ENCODE measurements at regions not wholly inside any gene's neighbourhood (a gene's known extent, or its start where the extent isn't known, plus 50 kb on each side); places are given as distances from the start of the nearest gene placed in this dataset.

- Histone ChIP-seq H3K4me3 (no peak overlapping the region), H3K36me3 (no peaks in the 10 kb centered on the region), H3K27ac (no peak overlapping the region), H3K27me3 (replicated peaks; ENCODE audit: insufficient read depth) (no peaks in the 10 kb centered on the region), H3K4me1 (ENCODE audit: control insufficient read depth in 1 of 2, low read depth in 2 of 2) (no peaks in the 10 kb centered on the region), H3K9me3 (no peaks in the 10 kb centered on the region)
- TF ChIP-seq CTCF (IDR thresholded peaks at IDR 0.05) = no peak
- ATAC-seq (ENCODE audit: insufficient number of reproducible peaks, low FRiP score, low read depth) (no peak), DNase-seq (ENCODE audit: low spot score) (no peak)
Measured at GRCh38 chr2:65724752-65725151, 292.4 kb upstream of the SPRED2 start.

- no peaks in the 10 kb centered on the region for H3K4me1 ChIP-seq (ENCODE audit: control insufficient read depth in 1 of 2, low read depth in 2 of 2)
- H3K36me3 ChIP-seq = no peaks in the 10 kb centered on the region
- H3K27ac ChIP-seq = no peak overlapping the region
- no peaks in the 10 kb centered on the region for H3K9me3 ChIP-seq
- ATAC-seq (ENCODE audit: insufficient number of reproducible peaks, low FRiP score, low read depth) (no peak), DNase-seq (ENCODE audit: low spot score) (no peak)
- no peak for TF ChIP-seq CTCF (IDR thresholded peaks at IDR 0.05)
- H3K4me3 ChIP-seq = no peak overlapping the region
- H3K27me3 ChIP-seq (replicated peaks; ENCODE audit: insufficient read depth) = no peaks in the 10 kb centered on the region
Measured at GRCh38 chr2:65724336-65724735, 291.9 kb upstream of the SPRED2 start.

GRCh38 chr2:65722028-65722778 lies 289.8 kb upstream of the SPRED2 start:
- H3K4me1 ChIP-seq (ENCODE audit: control insufficient read depth in 1 of 2, low read depth in 2 of 2) = no peaks in the 10 kb centered on the region
- no peak overlapping the region for H3K4me3 ChIP-seq
- no peak for DNase-seq (ENCODE audit: low spot score)
- H3K27me3 ChIP-seq (replicated peaks; ENCODE audit: insufficient read depth) = no peaks in the 10 kb centered on the region
- H3K27ac ChIP-seq = no peak overlapping the region
- peak; percentile 60 for ATAC-seq (ENCODE audit: insufficient number of reproducible peaks, low FRiP score, low read depth)
- peak; percentile 16 for TF ChIP-seq CTCF (IDR thresholded peaks at IDR 0.05)
- H3K9me3 ChIP-seq = no peaks in the 10 kb centered on the region
- H3K36me3 ChIP-seq = no peaks in the 10 kb centered on the region

GRCh38 chr2:65716698-65717097 lies 284.3 kb upstream of the SPRED2 start:
- no peaks in the 10 kb centered on the region for H3K4me1 ChIP-seq (ENCODE audit: control insufficient read depth in 1 of 2, low read depth in 2 of 2)
- H3K27ac ChIP-seq = no peak overlapping the region
- H3K36me3 ChIP-seq = no peaks in the 10 kb centered on the region
- no peak for DNase-seq (ENCODE audit: low spot score)
- no peak for ATAC-seq (ENCODE audit: insufficient number of reproducible peaks, low FRiP score, low read depth)
- TF ChIP-seq CTCF (IDR thresholded peaks at IDR 0.05) = no peak
- H3K4me3 ChIP-seq = no peak overlapping the region
- no peaks in the 10 kb centered on the region for H3K27me3 ChIP-seq (replicated peaks; ENCODE audit: insufficient read depth)
- H3K9me3 ChIP-seq = no peaks in the 10 kb centered on the region

- Histone ChIP-seq H3K4me1 (ENCODE audit: control insufficient read depth in 1 of 2, low read depth in 2 of 2) (no peaks in the 10 kb centered on the region), H3K36me3 (no peaks in the 10 kb centered on the region), H3K27ac (no peak overlapping the region), H3K4me3 (no peak overlapping the region), H3K27me3 (replicated peaks; ENCODE audit: insufficient read depth) (no peaks in the 10 kb centered on the region), H3K9me3 (no peaks in the 10 kb centered on the region)
- DNase-seq (ENCODE audit: low spot score) = no peak
- TF ChIP-seq CTCF (IDR thresholded peaks at IDR 0.05) = no peak
- ATAC-seq (ENCODE audit: insufficient number of reproducible peaks, low FRiP score, low read depth) = no peak
Measured at GRCh38 chr2:65715323-65715722, 282.9 kb upstream of the SPRED2 start.
